ENCODE measurements at regions not wholly inside any gene's neighbourhood (a gene's known extent, or its start where the extent isn't known, plus 50 kb on each side); places are given as distances from the start of the nearest gene placed in this dataset.

GRCh38 chr2:142665241-142665640 lies 212.2 kb upstream of the KYNU start:
- Mint-ChIP-seq H3K27me3 (peaks cover 4% of the 10 kb centered on the region), H3K9me3 (ENCODE audit: insufficient read depth) (no peaks in the 10 kb centered on the region), H3K4me1 (no peaks in the 10 kb centered on the region), H3K27ac (no peak overlapping the region), H3K4me3 (no peak overlapping the region)
- ATAC-seq (ENCODE audit: low read depth) (no peak), DNase-seq (no peak)
- H3K9me3 ChIP-seq (ENCODE audit: control extremely low read depth in 1 of 3, control insufficient read depth in 2 of 3, insufficient read depth in 1 of 3, low read length in 2 of 3) = no peaks in the 10 kb centered on the region
- H3K79me2 ChIP-seq (ENCODE audit: control insufficient read depth, insufficient read depth, low read length) = no peaks in the 10 kb centered on the region
- H4K20me1 ChIP-seq (ENCODE audit: control insufficient read depth, insufficient read depth, low read length, poor library complexity, severe bottlenecking) = no peaks in the 10 kb centered on the region
- no peak overlapping the region for H3K4me2 ChIP-seq (replicated peaks; ENCODE audit: low read depth, low read length, poor library complexity, severe bottlenecking)
- no peaks in the 10 kb centered on the region for H3K4me1 ChIP-seq (ENCODE audit: control insufficient read depth in 2 of 2, insufficient read depth in 2 of 2, low read length in 2 of 2)
- H3K27ac ChIP-seq (ENCODE audit: low read length in 2 of 2) = no peak overlapping the region
- H2AFZ ChIP-seq (ENCODE audit: insufficient read depth, low read depth, low read length, poor library complexity, severe bottlenecking) = no peak overlapping the region
- no peaks in the 10 kb centered on the region for H3K27me3 ChIP-seq (replicated peaks in 1 of 4; ENCODE audit: control extremely low read depth in 1 of 4, control insufficient read depth in 3 of 4, insufficient read depth in 4 of 4, low read length in 3 of 4)
- CTCF ChIA-PET = no interaction called here
- H3K4me3 ChIP-seq (ENCODE audit: control extremely low read depth in 1 of 5, extremely low read depth in 1 of 5, insufficient read depth in 1 of 5, low read depth in 2 of 5, low read length in 4 of 5) = no peak overlapping the region
- H3K36me3 ChIP-seq (replicated peaks in 1 of 2; ENCODE audit: control extremely low read depth in 1 of 2, control insufficient read depth in 1 of 2, extremely low read depth in 1 of 2, insufficient read depth in 2 of 2, low read length in 1 of 2) = no peaks in the 10 kb centered on the region
- POLR2A ChIA-PET = no interaction called here
- no CpG with 5 or more reads among the region's 3 CpGs for WGBS (ENCODE audit: insufficient coverage)
- no peak overlapping the region for H3K9ac ChIP-seq (ENCODE audit: low read length)
- intact Hi-C loops (cut with micrococcal nuclease) = no loop called here
- TF ChIP-seq EZH2 (IDR thresholded peaks at IDR 0.05; ENCODE audit: borderline replicate concordance, insufficient read depth, low read depth, low read length, poor library complexity, severe bottlenecking) (no peak), CTCF (IDR thresholded peaks at IDR 0.05) (no peak)

- H3K27ac ChIP-seq (ENCODE audit: low read length in 2 of 2) = no peak overlapping the region
- H3K4me2 ChIP-seq (replicated peaks; ENCODE audit: low read depth, low read length, poor library complexity, severe bottlenecking) = no peak overlapping the region
- no peaks in the 10 kb centered on the region for H3K9me3 ChIP-seq (ENCODE audit: control extremely low read depth in 1 of 3, control insufficient read depth in 2 of 3, insufficient read depth in 1 of 3, low read length in 2 of 3)
- H3K4me3 Mint-ChIP-seq = no peak overlapping the region
- no peaks in the 10 kb centered on the region for H3K36me3 ChIP-seq (replicated peaks in 1 of 2; ENCODE audit: control extremely low read depth in 1 of 2, control insufficient read depth in 1 of 2, extremely low read depth in 1 of 2, insufficient read depth in 2 of 2, low read length in 1 of 2)
- no peaks in the 10 kb centered on the region for H3K27me3 ChIP-seq (replicated peaks in 1 of 4; ENCODE audit: control extremely low read depth in 1 of 4, control insufficient read depth in 3 of 4, insufficient read depth in 4 of 4, low read length in 3 of 4)
- TF ChIP-seq CTCF (IDR thresholded peaks at IDR 0.05) = no peak
- TF ChIP-seq EZH2 (IDR thresholded peaks at IDR 0.05; ENCODE audit: borderline replicate concordance, insufficient read depth, low read depth, low read length, poor library complexity, severe bottlenecking) = no peak
- 75% methylated on average over 1 of the region's 2 CpGs for WGBS (ENCODE audit: insufficient coverage)
- ChIA-PET POLR2A (no interaction called here), CTCF (no interaction called here)
- H4K20me1 ChIP-seq (ENCODE audit: control insufficient read depth, insufficient read depth, low read length, poor library complexity, severe bottlenecking) = no peaks in the 10 kb centered on the region
- no peak overlapping the region for H2AFZ ChIP-seq (ENCODE audit: insufficient read depth, low read depth, low read length, poor library complexity, severe bottlenecking)
- DNase-seq = no peak
- H3K4me1 ChIP-seq (ENCODE audit: control insufficient read depth in 2 of 2, insufficient read depth in 2 of 2, low read length in 2 of 2) = no peaks in the 10 kb centered on the region
- ATAC-seq (ENCODE audit: low read depth) = no peak
- no peaks in the 10 kb centered on the region for H3K79me2 ChIP-seq (ENCODE audit: control insufficient read depth, insufficient read depth, low read length)
- peaks cover 5% of the 10 kb centered on the region for H3K9me3 Mint-ChIP-seq (ENCODE audit: insufficient read depth)
- H3K27ac Mint-ChIP-seq = no peak overlapping the region
- H3K4me3 ChIP-seq (ENCODE audit: control extremely low read depth in 1 of 5, extremely low read depth in 1 of 5, insufficient read depth in 1 of 5, low read depth in 2 of 5, low read length in 4 of 5) = no peak overlapping the region
- peaks cover 6% of the 10 kb centered on the region for H3K27me3 Mint-ChIP-seq
- no peaks in the 10 kb centered on the region for H3K4me1 Mint-ChIP-seq
- intact Hi-C loops (cut with micrococcal nuclease) = no loop called here
- no peak overlapping the region for H3K9ac ChIP-seq (ENCODE audit: low read length)
Measured at GRCh38 chr2:142650601-142651000, 226.9 kb upstream of the KYNU start.

Measured in B cell (primary cell).